Type B pancreatic cell (in vitro differentiated cells): ENCODE measurements at regions not wholly inside any gene's neighbourhood (a gene's known extent, or its start where the extent isn't known, plus 50 kb on each side); places are given as distances from the start of the nearest gene placed in this dataset.

Experiments
- DNase-seq: peaks from one replicate; pipeline ENCODE4 v3.0.0; 2021; ENCODE audit warnings: mixed read lengths; ENCODE audit not compliant: unreplicated experiment; ENCODE audit errors: extremely low spot score
- H3K27ac Mint-ChIP-seq: 2 replicates; pipeline ENCODE4 v1.8.0; 2021; ENCODE audit warnings: mild to moderate bottlenecking, mixed read lengths
- H3K27me3 Mint-ChIP-seq: 2 replicates; pipeline ENCODE4 v1.8.0; 2021; ENCODE audit warnings: mixed read lengths
- H3K36me3 Mint-ChIP-seq: 2 replicates; pipeline ENCODE4 v1.8.0; 2021; ENCODE audit warnings: mixed read lengths
- H3K4me1 Mint-ChIP-seq: one replicate; pipeline ENCODE4 v1.8.0; 2021; ENCODE audit warnings: mixed read lengths; ENCODE audit not compliant: unreplicated experiment
- H3K4me3 Mint-ChIP-seq: 2 replicates; pipeline ENCODE4 v1.8.0; 2021; ENCODE audit warnings: mild to moderate bottlenecking, mixed read lengths
- H3K9me3 Mint-ChIP-seq: 2 replicates; pipeline ENCODE4 v1.8.0; 2021; ENCODE audit warnings: mixed read lengths
- CTCF ChIP-seq: fragments of 200-600 bp; sonication (generic); conservative IDR thresholded peaks from 2 replicates; pipeline ENCODE4 v1.5.0; 2021; ENCODE audit warnings: antibody characterized with exemption, mild to moderate bottlenecking

- no peak overlapping the region for H3K27ac Mint-ChIP-seq
These were observed 332.9 kb downstream of the COG6 start for GRCh38 chr13:39988351-39988750.

GRCh38 chr13:39998166-39998565 lies 342.7 kb downstream of the COG6 start:
- Mint-ChIP-seq H3K27ac (no peak overlapping the region), H3K4me3 (no peak overlapping the region), H3K9me3 (no peaks in the 10 kb centered on the region), H3K27me3 (no peaks in the 10 kb centered on the region), H3K36me3 (no peaks in the 10 kb centered on the region), H3K4me1 (no peaks in the 10 kb centered on the region)
- TF ChIP-seq CTCF: no peak
- no peak for DNase-seq

More at GRCh38 chr13:39988351-39988750, 332.9 kb downstream of the COG6 start:
- H3K36me3 Mint-ChIP-seq: no peaks in the 10 kb centered on the region
- no peaks in the 10 kb centered on the region for H3K27me3 Mint-ChIP-seq
- no peak overlapping the region for H3K4me3 Mint-ChIP-seq
- peaks cover 4% of the 10 kb centered on the region for H3K9me3 Mint-ChIP-seq
- no peaks in the 10 kb centered on the region for H3K4me1 Mint-ChIP-seq
- no peak for DNase-seq
- TF ChIP-seq CTCF: no peak

- Mint-ChIP-seq H3K9me3 (no peaks in the 10 kb centered on the region), H3K27me3 (no peaks in the 10 kb centered on the region), H3K4me1 (no peaks in the 10 kb centered on the region), H3K4me3 (no peak overlapping the region), H3K36me3 (no peaks in the 10 kb centered on the region), H3K27ac (no peak overlapping the region)
- TF ChIP-seq CTCF: no peak
- no peak for DNase-seq
These were observed 346.6 kb downstream of the COG6 start for GRCh38 chr13:40002016-40002415.

GRCh38 chr13:40013554-40013953 lies 358.1 kb downstream of the COG6 start:
- Mint-ChIP-seq H3K27ac (no peak overlapping the region), H3K27me3 (peaks cover 3% of the 10 kb centered on the region), H3K4me1 (peaks cover 2% of the 10 kb centered on the region), H3K9me3 (peaks cover 10% of the 10 kb centered on the region), H3K4me3 (no peak overlapping the region), H3K36me3 (no peaks in the 10 kb centered on the region)
- no peak for DNase-seq
- no peak for TF ChIP-seq CTCF

GRCh38 chr13:40016953-40017660 lies 361.6 kb downstream of the COG6 start:
- no peaks in the 10 kb centered on the region for H3K36me3 Mint-ChIP-seq
- TF ChIP-seq CTCF: no peak
- H3K27ac Mint-ChIP-seq: no peak overlapping the region
- peaks cover 6% of the 10 kb centered on the region for H3K4me1 Mint-ChIP-seq
- H3K27me3 Mint-ChIP-seq: peaks cover 3% of the 10 kb centered on the region
- no peaks in the 10 kb centered on the region for H3K9me3 Mint-ChIP-seq
- no peak overlapping the region for H3K4me3 Mint-ChIP-seq
- no peak for DNase-seq
